Endothelial cell of umbilical vein (primary cell): ENCODE measurements at regions not wholly inside any gene's neighbourhood (a gene's known extent, or its start where the extent isn't known, plus 50 kb on each side); places are given as distances from the start of the nearest gene placed in this dataset.

ENCODE experiments used
- EZH2 ChIP-seq: IDR thresholded peaks from 2 replicates; pipeline ENCODE4 v1.6.1; 2012; ENCODE audit warnings: borderline replicate concordance, low read depth, mild to moderate bottlenecking, moderate library complexity, low read length, inconsistent platforms; ENCODE audit not compliant: severe bottlenecking
- JUN ChIP-seq: IDR thresholded peaks from 2 replicates; pipeline ENCODE4 v1.6.1; 2011; ENCODE audit warnings: borderline replicate concordance, low read depth; ENCODE audit not compliant: insufficient read length, insufficient read depth
- POLR2A ChIP-seq: IDR thresholded peaks from 2 replicates; pipeline ENCODE4 v1.6.1; 2012; ENCODE audit warnings: low read depth, mild to moderate bottlenecking, control low read depth, low read length
- POLR2AphosphoS5 ChIP-seq: IDR thresholded peaks from 2 replicates; pipeline ENCODE4 v1.6.1; 2012; ENCODE audit warnings: low read depth, mild to moderate bottlenecking, control low read depth, low read length, moderate library complexity; ENCODE audit not compliant: insufficient read depth
- TF ChIP-seq, protein P1 (sequence below), 2 donors: IDR thresholded peaks; 1 replicate in 1 of 2; 2 replicates in 1 of 2; pipeline ENCODE4 v1.5.1; 2011; ENCODE audit warnings: low read length in 2 of 2, mild to moderate bottlenecking in 2 of 2, moderate library complexity in 2 of 2, control low read depth in 1 of 2, inconsistent platforms in 1 of 2, low read depth in 1 of 2; ENCODE audit not compliant: insufficient read depth in 1 of 2; ENCODE audit errors: extremely low read depth in 1 of 2

GRCh38 chr18:22726469-22726868 is 206.7 kb upstream of the RBBP8 start:
- TF ChIP-seq, protein P1, sequence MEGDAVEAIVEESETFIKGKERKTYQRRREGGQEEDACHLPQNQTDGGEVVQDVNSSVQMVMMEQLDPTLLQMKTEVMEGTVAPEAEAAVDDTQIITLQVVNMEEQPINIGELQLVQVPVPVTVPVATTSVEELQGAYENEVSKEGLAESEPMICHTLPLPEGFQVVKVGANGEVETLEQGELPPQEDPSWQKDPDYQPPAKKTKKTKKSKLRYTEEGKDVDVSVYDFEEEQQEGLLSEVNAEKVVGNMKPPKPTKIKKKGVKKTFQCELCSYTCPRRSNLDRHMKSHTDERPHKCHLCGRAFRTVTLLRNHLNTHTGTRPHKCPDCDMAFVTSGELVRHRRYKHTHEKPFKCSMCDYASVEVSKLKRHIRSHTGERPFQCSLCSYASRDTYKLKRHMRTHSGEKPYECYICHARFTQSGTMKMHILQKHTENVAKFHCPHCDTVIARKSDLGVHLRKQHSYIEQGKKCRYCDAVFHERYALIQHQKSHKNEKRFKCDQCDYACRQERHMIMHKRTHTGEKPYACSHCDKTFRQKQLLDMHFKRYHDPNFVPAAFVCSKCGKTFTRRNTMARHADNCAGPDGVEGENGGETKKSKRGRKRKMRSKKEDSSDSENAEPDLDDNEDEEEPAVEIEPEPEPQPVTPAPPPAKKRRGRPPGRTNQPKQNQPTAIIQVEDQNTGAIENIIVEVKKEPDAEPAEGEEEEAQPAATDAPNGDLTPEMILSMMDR (IDR thresholded peaks at IDR 0.05; ENCODE audit: extremely low read depth in 1 of 2, insufficient read depth in 1 of 2, low read depth in 1 of 2, low read length in 2 of 2): no peak
- TF ChIP-seq POLR2A (no peak), POLR2AphosphoS5 (no peak), EZH2 (no peak), JUN (no peak)
